BE2C (cell line): ENCODE measurements at regions not wholly inside any gene's neighbourhood (a gene's known extent, or its start where the extent isn't known, plus 50 kb on each side); places are given as distances from the start of the nearest gene placed in this dataset.

Source experiments
- DNase-seq: peaks from one replicate; pipeline ENCODE4 v3.0.0-alpha.2; 2020
- H3K27me3 ChIP-seq: fragments of 250-450 bp; sonication (Bioruptor Pico); 2 replicates; pipeline ENCODE4 v1.5.1; 2020; ENCODE audit warnings: mild to moderate bottlenecking
- H3K36me3 ChIP-seq: fragments of 250-450 bp; sonication (Bioruptor Pico); 2 replicates; pipeline ENCODE4 v1.5.1; 2020; ENCODE audit warnings: mild to moderate bottlenecking
- H3K4me1 ChIP-seq: fragments of 250-450 bp; sonication (Bioruptor Pico); 2 replicates; pipeline ENCODE4 v1.5.1; 2020
- H3K4me3 ChIP-seq: 2 replicates; pipeline ENCODE4 v1.5.1; 2011; ENCODE audit warnings: low read depth, low read length
- H3K9me3 ChIP-seq: fragments of 250-450 bp; sonication (Bioruptor Pico); 2 replicates; pipeline ENCODE4 v1.5.1; 2020
- CTCF ChIP-seq: IDR thresholded peaks from 2 replicates; pipeline ENCODE4 v1.5.1; 2012; ENCODE audit warnings: mild to moderate bottlenecking, low read depth, low read length

- Histone ChIP-seq H3K27me3 (no peaks in the 10 kb centered on the region), H3K4me1 (peaks cover 5% of the 10 kb centered on the region; the same call in 1 of the 2 replicates), H3K9me3 (no peaks in the 10 kb centered on the region), H3K4me3 (no peak overlapping the region), H3K36me3 (no peaks in the 10 kb centered on the region)
- no peak for TF ChIP-seq CTCF
- DNase-seq, result no peak
Measured at GRCh38 chr9:134265078-134265477, 61.2 kb upstream of the RXRA start.

- no peaks in the 10 kb centered on the region for H3K27me3 ChIP-seq
- H3K36me3 ChIP-seq, result no peaks in the 10 kb centered on the region
- no peak overlapping the region for H3K4me3 ChIP-seq
- H3K9me3 ChIP-seq, result no peaks in the 10 kb centered on the region
- peaks cover 5% of the 10 kb centered on the region; the same call in 1 of the 2 replicates for H3K4me1 ChIP-seq
- no peak for TF ChIP-seq CTCF
- DNase-seq, result no peak
Measured at GRCh38 chr9:134266418-134266817, 59.8 kb upstream of the RXRA start.

- H3K9me3 ChIP-seq, result no peaks in the 10 kb centered on the region
- peak; percentile 18 for TF ChIP-seq CTCF
- no peaks in the 10 kb centered on the region for H3K27me3 ChIP-seq
- peaks cover 5% of the 10 kb centered on the region; the same call in 1 of the 2 replicates for H3K4me1 ChIP-seq
- no peak for DNase-seq
- H3K36me3 ChIP-seq, result no peaks in the 10 kb centered on the region
- no peak overlapping the region for H3K4me3 ChIP-seq
Measured at GRCh38 chr9:134267305-134267880, 58.9 kb upstream of the RXRA start.

GRCh38 chr9:134267881-134268724 is 58.2 kb upstream of the RXRA start:
- Histone ChIP-seq H3K36me3 (no peaks in the 10 kb centered on the region), H3K27me3 (no peaks in the 10 kb centered on the region), H3K4me1 (peaks cover 5% of the 10 kb centered on the region; the same call in 1 of the 2 replicates), H3K4me3 (no peak overlapping the region), H3K9me3 (no peaks in the 10 kb centered on the region)
- no peak for DNase-seq
- TF ChIP-seq CTCF, result no peak

GRCh38 chr9:134268747-134269146 is 57.5 kb upstream of the RXRA start:
- peaks cover 5% of the 10 kb centered on the region; the same call in 1 of the 2 replicates for H3K4me1 ChIP-seq
- no peak overlapping the region for H3K4me3 ChIP-seq
- no peaks in the 10 kb centered on the region for H3K36me3 ChIP-seq
- TF ChIP-seq CTCF, result no peak
- DNase-seq, result no peak
- no peaks in the 10 kb centered on the region for H3K27me3 ChIP-seq
- no peaks in the 10 kb centered on the region for H3K9me3 ChIP-seq
